ENCODE measurements at regions not wholly inside any gene's neighbourhood (a gene's known extent, or its start where the extent isn't known, plus 50 kb on each side); places are given as distances from the start of the nearest gene placed in this dataset.

DNA sequence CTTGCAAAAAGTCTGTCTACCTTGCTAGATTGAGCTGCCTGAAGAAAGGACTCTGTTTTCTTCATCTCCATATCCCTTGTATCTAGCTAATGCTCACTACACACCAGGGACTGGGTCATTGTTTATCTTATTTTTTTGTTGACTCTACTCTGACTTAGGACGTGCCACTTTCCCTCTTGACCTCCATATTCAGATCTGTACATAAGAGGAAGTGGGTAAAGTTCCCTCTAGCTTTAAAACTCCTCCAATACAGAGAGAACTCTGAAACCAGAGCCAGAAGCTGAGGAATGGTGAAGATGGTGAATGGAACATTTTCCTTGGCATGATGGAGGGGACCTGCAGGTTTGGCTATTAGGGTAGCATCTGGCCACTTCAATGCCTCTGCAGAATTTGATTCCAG, 2026.1 kb upstream of the TENM3 start:
- TF ChIP-seq, protein P1, sequence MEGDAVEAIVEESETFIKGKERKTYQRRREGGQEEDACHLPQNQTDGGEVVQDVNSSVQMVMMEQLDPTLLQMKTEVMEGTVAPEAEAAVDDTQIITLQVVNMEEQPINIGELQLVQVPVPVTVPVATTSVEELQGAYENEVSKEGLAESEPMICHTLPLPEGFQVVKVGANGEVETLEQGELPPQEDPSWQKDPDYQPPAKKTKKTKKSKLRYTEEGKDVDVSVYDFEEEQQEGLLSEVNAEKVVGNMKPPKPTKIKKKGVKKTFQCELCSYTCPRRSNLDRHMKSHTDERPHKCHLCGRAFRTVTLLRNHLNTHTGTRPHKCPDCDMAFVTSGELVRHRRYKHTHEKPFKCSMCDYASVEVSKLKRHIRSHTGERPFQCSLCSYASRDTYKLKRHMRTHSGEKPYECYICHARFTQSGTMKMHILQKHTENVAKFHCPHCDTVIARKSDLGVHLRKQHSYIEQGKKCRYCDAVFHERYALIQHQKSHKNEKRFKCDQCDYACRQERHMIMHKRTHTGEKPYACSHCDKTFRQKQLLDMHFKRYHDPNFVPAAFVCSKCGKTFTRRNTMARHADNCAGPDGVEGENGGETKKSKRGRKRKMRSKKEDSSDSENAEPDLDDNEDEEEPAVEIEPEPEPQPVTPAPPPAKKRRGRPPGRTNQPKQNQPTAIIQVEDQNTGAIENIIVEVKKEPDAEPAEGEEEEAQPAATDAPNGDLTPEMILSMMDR (IDR thresholded peaks at IDR 0.05; ENCODE audit: insufficient read depth, low read depth, low read length) = no peak
- H3K4me3 ChIP-seq (ENCODE audit: low read depth, low read length) = no peak overlapping the region
- DNase-seq (ENCODE audit: low read depth) = no peak

DNA sequence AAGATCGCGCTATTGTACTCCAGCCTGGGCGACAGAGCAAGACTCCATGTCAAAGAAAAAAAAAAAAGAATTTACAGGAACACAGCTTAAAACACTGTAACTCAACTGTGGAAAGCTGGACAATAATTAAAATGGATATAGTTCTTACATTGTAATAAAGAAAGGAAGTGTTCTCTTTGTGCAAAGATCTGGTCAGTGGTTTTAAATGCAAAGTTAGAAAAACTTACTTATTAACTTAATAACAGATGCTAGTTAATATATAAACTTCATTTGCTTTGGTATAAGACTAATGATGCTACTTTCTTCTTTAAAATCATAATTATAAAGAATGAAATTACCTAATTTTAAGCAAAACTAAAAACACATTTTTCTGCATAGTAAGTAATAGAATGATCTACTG, 2024.1 kb upstream of the TENM3 start:
- TF ChIP-seq, protein P1 (IDR thresholded peaks at IDR 0.05; ENCODE audit: insufficient read depth, low read depth, low read length) = no peak
- no peak overlapping the region for H3K4me3 ChIP-seq (ENCODE audit: low read depth, low read length)
- DNase-seq (ENCODE audit: low read depth) = no peak

DNA sequence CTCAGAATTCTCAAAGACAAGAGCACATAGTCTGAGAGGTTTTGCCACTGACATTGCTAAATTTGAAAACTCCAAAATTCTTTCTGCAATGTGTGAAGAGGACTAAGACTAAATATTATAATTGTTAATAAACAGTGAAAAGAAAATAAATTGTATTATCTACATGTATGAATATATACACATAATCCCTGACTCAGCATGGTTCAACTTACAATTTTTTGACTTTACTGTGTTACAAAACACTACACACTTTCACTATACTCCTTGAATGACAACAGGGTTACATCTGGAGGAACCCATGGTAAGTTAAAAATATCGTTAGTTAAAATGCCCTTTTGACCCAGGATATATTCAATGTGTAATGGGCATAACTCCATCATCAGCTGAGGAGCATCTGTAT, 2017.2 kb upstream of the TENM3 start:
- no peak for DNase-seq (ENCODE audit: low read depth)
- TF ChIP-seq, protein P1 (IDR thresholded peaks at IDR 0.05; ENCODE audit: insufficient read depth, low read depth, low read length) = no peak
- no peak overlapping the region for H3K4me3 ChIP-seq (ENCODE audit: low read depth, low read length)

DNA sequence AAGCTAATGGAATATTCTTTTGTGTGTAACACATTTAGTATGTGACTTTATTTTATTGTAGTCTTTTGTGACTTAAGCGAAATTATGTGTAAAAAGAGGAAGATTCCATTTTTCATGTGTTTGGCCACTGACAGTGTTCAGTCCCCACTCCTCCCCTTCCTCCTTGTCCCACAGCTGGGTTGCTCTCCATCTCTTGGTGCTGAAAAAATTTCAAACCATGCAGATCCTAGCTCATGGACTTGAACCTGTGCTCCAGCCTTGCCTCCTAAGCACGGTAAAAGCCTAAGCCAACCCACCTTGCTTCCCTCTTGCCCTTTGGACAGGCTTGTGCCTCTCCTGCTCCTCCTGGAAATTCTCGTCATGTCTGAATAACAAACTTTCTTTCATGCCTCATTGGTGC, 2008.5 kb upstream of the TENM3 start:
- TF ChIP-seq, protein P1 (IDR thresholded peaks at IDR 0.05; ENCODE audit: insufficient read depth, low read depth, low read length) = no peak
- DNase-seq (ENCODE audit: low read depth) = no peak
- H3K4me3 ChIP-seq (ENCODE audit: low read depth, low read length) = no peak overlapping the region

DNA sequence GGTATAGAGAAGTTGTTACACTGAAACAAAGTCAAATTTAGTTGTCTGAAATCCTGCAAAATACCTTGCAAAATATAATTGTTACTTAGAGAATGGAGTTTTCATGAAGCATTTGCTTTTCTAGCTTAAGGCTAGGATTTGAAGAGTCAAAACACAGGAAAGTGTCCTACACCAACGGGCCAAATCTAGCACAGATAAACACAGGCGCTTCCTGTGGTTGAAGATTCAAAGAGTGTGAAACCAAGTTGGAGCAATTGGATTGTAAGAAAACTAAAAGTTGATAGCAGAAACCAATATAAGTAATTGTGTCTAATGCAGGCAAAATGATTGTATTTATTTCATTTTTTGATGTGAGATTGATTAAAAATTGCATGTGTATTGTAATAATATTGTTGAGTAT, 2002.5 kb upstream of the TENM3 start:
- no peak overlapping the region for H3K4me3 ChIP-seq (ENCODE audit: low read depth, low read length)
- no peak for DNase-seq (ENCODE audit: low read depth)
- TF ChIP-seq, protein P1 (IDR thresholded peaks at IDR 0.05; ENCODE audit: insufficient read depth, low read depth, low read length) = no peak

DNA sequence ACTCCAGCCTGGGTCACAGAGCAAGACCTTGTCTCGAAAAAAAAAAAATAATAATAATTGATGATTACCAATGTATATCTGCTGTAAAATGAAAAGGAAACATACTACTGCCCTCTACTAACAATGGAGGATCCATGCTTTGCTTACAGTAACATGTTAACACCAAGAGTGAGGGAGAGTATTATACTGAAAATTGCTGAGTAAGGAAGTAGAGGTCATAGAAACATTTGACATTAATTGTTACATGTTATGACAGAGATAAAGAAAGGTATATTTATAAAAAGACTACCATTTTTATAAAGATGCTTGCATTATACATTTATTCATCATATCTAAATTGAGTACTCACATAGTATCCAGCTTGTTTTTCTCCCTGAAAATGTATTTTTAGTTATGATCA, 1989.8 kb upstream of the TENM3 start:
- DNase-seq (ENCODE audit: low read depth) = no peak
- H3K4me3 ChIP-seq (ENCODE audit: low read depth, low read length) = no peak overlapping the region
- TF ChIP-seq, protein P1 (IDR thresholded peaks at IDR 0.05; ENCODE audit: insufficient read depth, low read depth, low read length) = no peak

DNA sequence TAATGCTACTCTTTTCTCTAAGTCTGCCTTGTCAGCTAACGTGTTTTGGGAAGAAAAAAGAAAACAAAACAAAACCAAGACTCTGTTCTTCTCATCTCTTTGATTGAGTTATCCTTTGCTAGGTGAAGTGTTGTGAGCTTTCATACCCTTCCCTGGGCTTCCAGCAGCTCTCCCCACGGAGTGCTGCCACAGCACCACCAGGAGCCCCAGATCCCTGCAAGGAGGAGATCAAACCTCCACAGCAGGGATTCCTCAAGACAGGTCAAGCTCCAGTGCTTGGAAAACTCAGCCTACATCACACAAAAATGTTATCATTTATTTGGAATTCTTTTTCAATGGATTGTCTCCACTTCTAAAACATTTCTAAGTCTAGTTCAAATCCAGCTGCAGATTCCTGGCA, 1981.9 kb upstream of the TENM3 start:
- no peak overlapping the region for H3K4me3 ChIP-seq (ENCODE audit: low read depth, low read length)

More for the DNA sequence above, 1981.9 kb upstream of the TENM3 start:
- DNase-seq (ENCODE audit: low read depth) = no peak
- TF ChIP-seq, protein P1 (IDR thresholded peaks at IDR 0.05; ENCODE audit: insufficient read depth, low read depth, low read length) = no peak
